Spinal cord (tissue), 9 donors: ENCODE measurements at regions not wholly inside any gene's neighbourhood (a gene's known extent, or its start where the extent isn't known, plus 50 kb on each side); places are given as distances from the start of the nearest gene placed in this dataset.
A peak's percentile ranks its signal among the peaks of the same experiment; 100 is the strongest.

Experiments used
- DNase-seq, 6 donors: peaks; one replicate each; pipeline versions ENCODE4 v3.0.0 to v3.0.0-alpha.2; 2013 to 2015; ENCODE audit warnings: low spot score in 6 of 6, low read depth in 4 of 6
- H3K27ac ChIP-seq: one replicate; pipeline ENCODE4 v1.5.1; 2013; ENCODE audit warnings: low read depth, low read length, control low read depth
- H3K27me3 ChIP-seq: one replicate; pipeline ENCODE4 v1.6.1; 2013; ENCODE audit warnings: low read length; ENCODE audit not compliant: control insufficient read depth, insufficient read depth
- H3K36me3 ChIP-seq: one replicate; pipeline ENCODE4 v1.6.1; 2013; ENCODE audit warnings: low read length; ENCODE audit not compliant: control insufficient read depth, insufficient read depth
- H3K4me1 ChIP-seq: one replicate; pipeline ENCODE4 v1.6.1; 2013; ENCODE audit warnings: low read length; ENCODE audit not compliant: control insufficient read depth, insufficient read depth
- H3K4me3 ChIP-seq: one replicate; pipeline ENCODE4 v1.5.1; 2013; ENCODE audit warnings: low read depth, low read length, control low read depth
- H3K9me3 ChIP-seq: one replicate; pipeline ENCODE4 v1.6.1; 2013; ENCODE audit warnings: low read length; ENCODE audit not compliant: control insufficient read depth, insufficient read depth
- WGBS: methylation state at CpG from one replicate; pipeline ENCODE4 v1.1.5; 2013; ENCODE audit warnings: missing lambda C conversion rate; ENCODE audit not compliant: insufficient coverage; 5-methylcytosine and 5-hydroxymethylcytosine counted together
- donor health status: healthy.

DNA sequence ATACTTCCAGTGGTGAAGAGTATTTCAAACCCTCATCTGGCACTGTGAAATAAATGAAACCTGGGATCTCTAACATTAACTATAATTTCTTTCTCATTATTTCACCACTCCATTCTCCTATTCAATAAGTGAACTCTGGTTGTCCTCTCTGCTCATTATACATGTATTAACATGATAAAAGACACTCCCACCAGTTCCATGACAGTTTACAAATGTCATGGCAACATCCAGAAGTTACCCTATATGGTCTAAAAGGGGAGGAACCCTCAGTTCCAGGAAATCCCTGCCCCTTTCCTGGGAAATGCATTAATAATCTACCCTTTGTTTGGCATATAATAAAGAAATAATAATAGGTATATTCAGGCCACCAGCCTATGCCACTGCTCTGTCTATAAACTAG, 62.7 kb upstream of the BRINP3 start:
- Histone ChIP-seq H3K36me3 (no peaks in the 10 kb centered on the region), H3K4me3 (no peak overlapping the region), H3K27ac (no peak overlapping the region), H3K4me1 (no peaks in the 10 kb centered on the region), H3K9me3 (no peaks in the 10 kb centered on the region), H3K27me3 (no peaks in the 10 kb centered on the region)
- no peak for DNase-seq

- no CpG with 5 or more reads among the region's 1 CpG for WGBS
- Histone ChIP-seq H3K9me3 (peaks cover 2% of the 10 kb centered on the region), H3K36me3 (no peaks in the 10 kb centered on the region), H3K27ac (no peak overlapping the region), H3K27me3 (no peaks in the 10 kb centered on the region), H3K4me1 (no peaks in the 10 kb centered on the region), H3K4me3 (no peak overlapping the region)
- DNase-seq = peak in 3 of 6 donors; percentile 5 to 74 (median 7)
Measured at GRCh38 chr1:190551638-190552037, 74.0 kb upstream of the BRINP3 start.

GRCh38 chr1:190560161-190560681, 82.6 kb upstream of the BRINP3 start:
- H3K4me3 ChIP-seq = no peak overlapping the region
- no peak for DNase-seq
- WGBS = no CpG with 5 or more reads among the region's 1 CpG
- H3K27me3 ChIP-seq = no peaks in the 10 kb centered on the region
- no peaks in the 10 kb centered on the region for H3K36me3 ChIP-seq
- peaks cover 5% of the 10 kb centered on the region for H3K9me3 ChIP-seq
- H3K4me1 ChIP-seq = no peaks in the 10 kb centered on the region
- no peak overlapping the region for H3K27ac ChIP-seq

GRCh38 chr1:190563230-190563629, 85.6 kb upstream of the BRINP3 start:
- WGBS = 96% methylated on average over 7 of the region's 9 CpGs
- DNase-seq = no peak
- Histone ChIP-seq H3K4me3 (no peak overlapping the region), H3K27ac (no peak overlapping the region), H3K36me3 (no peaks in the 10 kb centered on the region), H3K27me3 (no peaks in the 10 kb centered on the region), H3K9me3 (peaks cover 3% of the 10 kb centered on the region), H3K4me1 (no peaks in the 10 kb centered on the region)

GRCh38 chr1:190564117-190564516, 86.5 kb upstream of the BRINP3 start:
- Histone ChIP-seq H3K9me3 (peaks cover 3% of the 10 kb centered on the region), H3K4me3 (no peak overlapping the region), H3K27me3 (no peaks in the 10 kb centered on the region), H3K36me3 (no peaks in the 10 kb centered on the region), H3K4me1 (no peaks in the 10 kb centered on the region), H3K27ac (no peak overlapping the region)
- WGBS = no CpG with 5 or more reads among the region's 2 CpGs
- no peak for DNase-seq

DNA sequence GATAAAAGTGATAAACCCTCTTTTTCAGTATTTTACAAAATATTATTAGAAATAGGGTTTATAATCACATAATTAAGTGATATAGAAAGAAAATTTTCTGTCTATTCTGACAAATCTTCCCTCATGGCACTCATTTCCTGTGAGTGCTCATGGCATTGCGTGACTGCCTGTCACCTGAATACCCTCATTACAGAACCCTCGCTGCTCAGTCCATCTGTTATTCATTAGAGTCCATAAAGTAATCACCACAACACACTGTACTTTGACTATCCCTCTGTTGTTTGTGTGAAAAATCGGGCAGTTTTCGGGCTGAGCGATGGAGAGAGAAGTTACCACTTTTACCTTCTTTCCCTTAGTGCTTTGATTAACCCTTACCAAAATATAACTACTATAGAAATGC, 100.4 kb upstream of the BRINP3 start:
- H3K36me3 ChIP-seq = no peaks in the 10 kb centered on the region
- no peaks in the 10 kb centered on the region for H3K9me3 ChIP-seq
- peak in 1 of 6 donors; percentile 7 for DNase-seq
- no peaks in the 10 kb centered on the region for H3K27me3 ChIP-seq
- H3K27ac ChIP-seq = no peak overlapping the region
- 50% methylated on average over 2 of the region's 5 CpGs for WGBS
- H3K4me1 ChIP-seq = no peaks in the 10 kb centered on the region
- H3K4me3 ChIP-seq = no peak overlapping the region

DNA sequence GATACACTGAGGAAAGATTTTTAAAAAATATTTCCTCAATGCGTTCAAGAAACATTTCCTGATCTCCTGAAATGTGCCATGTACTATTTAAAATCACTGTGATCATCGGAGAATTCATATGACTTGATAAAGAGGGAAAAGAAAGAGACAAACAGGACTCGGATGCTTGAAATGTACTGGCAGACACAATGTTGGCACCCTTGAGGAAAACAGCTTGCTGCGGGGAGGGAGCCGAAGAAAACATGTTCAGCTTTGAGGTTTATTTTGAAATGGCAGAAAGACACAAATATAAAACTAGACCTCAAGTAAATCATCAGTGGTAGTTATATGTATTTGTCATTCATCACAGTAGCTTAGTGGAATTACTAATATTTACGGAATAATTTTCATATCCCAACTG, 100.9 kb upstream of the BRINP3 start:
- Histone ChIP-seq H3K27me3 (no peaks in the 10 kb centered on the region), H3K4me1 (no peaks in the 10 kb centered on the region), H3K9me3 (no peaks in the 10 kb centered on the region), H3K4me3 (no peak overlapping the region), H3K27ac (no peak overlapping the region), H3K36me3 (no peaks in the 10 kb centered on the region)
- DNase-seq = peak in 1 of 6 donors; percentile 45
- 47% methylated on average over 2 of the region's 6 CpGs for WGBS

GRCh38 chr1:190579552-190580193, 102.0 kb upstream of the BRINP3 start:
- no peaks in the 10 kb centered on the region for H3K36me3 ChIP-seq
- WGBS = no CpG with 5 or more reads among the region's 1 CpG
- H3K27me3 ChIP-seq = no peaks in the 10 kb centered on the region
- H3K4me1 ChIP-seq = no peaks in the 10 kb centered on the region
- H3K9me3 ChIP-seq = no peaks in the 10 kb centered on the region
- peak in 1 of 6 donors; percentile 4 for DNase-seq
- H3K27ac ChIP-seq = no peak overlapping the region
- H3K4me3 ChIP-seq = no peak overlapping the region

- Histone ChIP-seq H3K4me3 (no peak overlapping the region), H3K27me3 (no peaks in the 10 kb centered on the region), H3K9me3 (no peaks in the 10 kb centered on the region), H3K27ac (no peak overlapping the region), H3K4me1 (no peaks in the 10 kb centered on the region), H3K36me3 (no peaks in the 10 kb centered on the region)
- WGBS = 100% methylated on average over 1 of the region's 3 CpGs
- DNase-seq = no peak
Measured at GRCh38 chr1:190583862-190584261, 106.2 kb upstream of the BRINP3 start.

DNA sequence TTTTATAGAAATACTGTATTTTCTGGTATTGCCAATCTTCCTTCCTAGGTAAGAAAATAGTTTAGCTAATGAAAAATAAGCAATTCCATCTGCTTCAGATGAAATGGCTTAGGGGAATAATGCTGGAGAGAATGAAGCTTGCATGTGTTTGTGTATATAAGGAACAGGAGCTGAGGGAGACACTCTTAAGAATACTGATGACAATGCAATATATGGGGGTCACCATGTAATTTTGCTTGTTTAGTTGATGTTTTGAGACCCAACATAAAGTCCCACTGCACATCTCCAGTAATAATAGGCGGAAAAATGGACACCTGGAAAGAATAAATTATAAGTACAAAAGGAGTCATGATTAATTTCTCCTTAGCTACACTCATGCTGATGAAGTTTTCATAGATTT, 110.8 kb upstream of the BRINP3 start:
- DNase-seq = no peak
- H3K9me3 ChIP-seq = no peaks in the 10 kb centered on the region
- H3K27ac ChIP-seq = no peak overlapping the region
- H3K27me3 ChIP-seq = no peaks in the 10 kb centered on the region
- H3K36me3 ChIP-seq = no peaks in the 10 kb centered on the region
- H3K4me1 ChIP-seq = no peaks in the 10 kb centered on the region
- H3K4me3 ChIP-seq = no peak overlapping the region
- WGBS = no CpG with 5 or more reads among the region's 1 CpG
